ENCODE measurements at regions not wholly inside any gene's neighbourhood (a gene's known extent, or its start where the extent isn't known, plus 50 kb on each side); places are given as distances from the start of the nearest gene placed in this dataset.

DNA sequence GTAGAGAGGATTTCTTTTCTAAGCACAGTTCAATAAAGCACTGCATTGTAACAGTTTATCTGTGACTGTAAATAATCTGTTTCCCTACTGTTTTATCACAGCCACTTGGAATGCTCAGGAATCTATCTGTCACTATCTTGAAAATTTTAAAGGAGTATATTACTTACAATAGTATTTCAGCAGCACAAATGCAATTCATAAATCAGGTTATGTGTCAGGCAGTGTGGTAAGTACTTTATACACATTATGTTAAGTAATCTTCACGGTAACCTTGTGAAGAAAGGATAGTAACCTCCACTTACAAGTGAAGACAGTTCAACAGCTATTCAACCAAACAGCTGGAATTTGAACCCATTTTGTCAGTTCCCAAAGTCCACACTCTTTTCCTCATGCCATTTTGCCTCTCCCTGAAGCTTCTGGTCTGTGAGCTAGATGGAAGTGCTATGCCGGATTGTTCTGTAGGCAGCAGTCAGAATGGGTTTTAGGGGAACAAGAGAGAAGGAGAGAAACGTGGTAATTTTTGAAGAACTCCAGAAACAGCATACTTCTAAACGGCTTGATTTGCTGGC is 125.0 kb downstream of the KLF12 start:
- no peak overlapping the region for H3K4me3 ChIP-seq (replicated peaks; ENCODE audit: low read depth, low read length)
- no peaks in the 10 kb centered on the region; the same call in 1 of the 2 replicates for H3K36me3 ChIP-seq (ENCODE audit: control insufficient read depth, insufficient read depth, low read length)
- no peaks in the 10 kb centered on the region for H3K27me3 ChIP-seq (replicated peaks; ENCODE audit: control insufficient read depth, insufficient read depth, low read length)
- TF ChIP-seq, protein P1, sequence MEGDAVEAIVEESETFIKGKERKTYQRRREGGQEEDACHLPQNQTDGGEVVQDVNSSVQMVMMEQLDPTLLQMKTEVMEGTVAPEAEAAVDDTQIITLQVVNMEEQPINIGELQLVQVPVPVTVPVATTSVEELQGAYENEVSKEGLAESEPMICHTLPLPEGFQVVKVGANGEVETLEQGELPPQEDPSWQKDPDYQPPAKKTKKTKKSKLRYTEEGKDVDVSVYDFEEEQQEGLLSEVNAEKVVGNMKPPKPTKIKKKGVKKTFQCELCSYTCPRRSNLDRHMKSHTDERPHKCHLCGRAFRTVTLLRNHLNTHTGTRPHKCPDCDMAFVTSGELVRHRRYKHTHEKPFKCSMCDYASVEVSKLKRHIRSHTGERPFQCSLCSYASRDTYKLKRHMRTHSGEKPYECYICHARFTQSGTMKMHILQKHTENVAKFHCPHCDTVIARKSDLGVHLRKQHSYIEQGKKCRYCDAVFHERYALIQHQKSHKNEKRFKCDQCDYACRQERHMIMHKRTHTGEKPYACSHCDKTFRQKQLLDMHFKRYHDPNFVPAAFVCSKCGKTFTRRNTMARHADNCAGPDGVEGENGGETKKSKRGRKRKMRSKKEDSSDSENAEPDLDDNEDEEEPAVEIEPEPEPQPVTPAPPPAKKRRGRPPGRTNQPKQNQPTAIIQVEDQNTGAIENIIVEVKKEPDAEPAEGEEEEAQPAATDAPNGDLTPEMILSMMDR (IDR thresholded peaks at IDR 0.05; ENCODE audit: insufficient read depth, low read length, poor library complexity, severe bottlenecking): no peak
- DNase-seq (ENCODE audit: extremely low read depth, insufficient read length): no peak

DNA sequence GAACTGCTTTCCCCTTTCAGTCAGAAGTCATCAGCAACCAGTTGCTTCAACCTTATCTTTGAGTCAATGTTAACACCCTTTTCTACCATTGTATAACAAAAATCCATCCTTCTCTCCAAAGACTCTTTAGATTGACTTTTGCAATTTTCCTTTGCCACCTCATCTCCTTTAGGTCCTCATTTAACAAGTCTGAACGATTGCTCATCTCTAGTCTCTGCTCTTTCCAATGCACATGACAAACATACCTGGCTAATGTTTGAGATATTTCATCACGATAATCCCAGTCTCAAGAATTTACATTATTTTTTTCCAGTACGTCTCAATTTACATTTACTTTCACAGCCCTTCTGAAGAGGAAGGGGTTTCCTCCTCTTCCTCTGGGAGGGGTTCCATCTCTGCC is 127.5 kb downstream of the KLF12 start:
- Histone ChIP-seq H3K36me3 (ENCODE audit: control insufficient read depth, insufficient read depth, low read length) (no peaks in the 10 kb centered on the region; the same call in 1 of the 2 replicates), H3K4me3 (replicated peaks; ENCODE audit: low read depth, low read length) (no peak overlapping the region), H3K27me3 (replicated peaks; ENCODE audit: control insufficient read depth, insufficient read depth, low read length) (no peaks in the 10 kb centered on the region)
- TF ChIP-seq, protein P1 (IDR thresholded peaks at IDR 0.05; ENCODE audit: insufficient read depth, low read length, poor library complexity, severe bottlenecking): no peak
- DNase-seq (ENCODE audit: extremely low read depth, insufficient read length): no peak

DNA sequence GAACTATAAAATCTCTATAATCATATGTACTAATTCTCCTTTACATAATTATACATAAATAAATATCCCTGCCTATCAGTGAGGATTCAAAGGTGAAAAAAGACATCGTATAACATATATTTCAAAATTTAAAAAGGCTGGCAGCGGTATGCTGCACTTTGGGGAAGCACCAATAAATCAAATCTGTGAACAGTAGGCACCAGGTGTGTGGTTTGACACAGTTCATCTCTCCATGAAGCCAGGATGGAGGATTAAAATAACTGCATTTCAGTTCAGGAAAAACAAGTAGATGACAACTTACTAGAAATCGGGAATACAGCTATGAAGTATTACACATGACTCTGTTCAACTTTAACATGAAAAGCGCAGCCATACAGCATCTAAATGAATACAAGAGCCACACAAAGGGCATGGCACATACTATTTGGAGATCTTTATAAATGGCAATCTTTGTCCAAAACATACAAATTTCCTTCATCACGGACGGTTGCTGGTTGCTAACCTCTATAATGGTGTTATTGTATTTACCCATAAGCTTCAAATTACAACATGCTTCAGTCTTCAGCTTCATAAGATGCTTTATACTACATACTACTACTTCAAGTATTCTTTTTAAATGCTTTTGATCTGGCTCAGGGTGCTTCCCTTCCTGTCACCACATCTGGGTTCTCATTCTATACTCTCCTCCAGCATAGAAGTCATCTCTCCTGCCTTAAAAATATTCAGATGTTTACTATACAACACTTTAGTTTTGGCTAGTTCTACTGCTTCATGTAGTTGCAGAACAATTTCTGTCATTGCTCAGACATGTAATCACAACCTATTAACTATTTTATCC is 128.7 kb downstream of the KLF12 start:
- TF ChIP-seq, protein P1 (IDR thresholded peaks at IDR 0.05; ENCODE audit: insufficient read depth, low read length, poor library complexity, severe bottlenecking): no peak
- Histone ChIP-seq H3K4me3 (replicated peaks; ENCODE audit: low read depth, low read length) (no peak overlapping the region), H3K36me3 (ENCODE audit: control insufficient read depth, insufficient read depth, low read length) (no peaks in the 10 kb centered on the region; the same call in 1 of the 2 replicates), H3K27me3 (replicated peaks; ENCODE audit: control insufficient read depth, insufficient read depth, low read length) (no peaks in the 10 kb centered on the region)
- no peak for DNase-seq (ENCODE audit: extremely low read depth, insufficient read length)

DNA sequence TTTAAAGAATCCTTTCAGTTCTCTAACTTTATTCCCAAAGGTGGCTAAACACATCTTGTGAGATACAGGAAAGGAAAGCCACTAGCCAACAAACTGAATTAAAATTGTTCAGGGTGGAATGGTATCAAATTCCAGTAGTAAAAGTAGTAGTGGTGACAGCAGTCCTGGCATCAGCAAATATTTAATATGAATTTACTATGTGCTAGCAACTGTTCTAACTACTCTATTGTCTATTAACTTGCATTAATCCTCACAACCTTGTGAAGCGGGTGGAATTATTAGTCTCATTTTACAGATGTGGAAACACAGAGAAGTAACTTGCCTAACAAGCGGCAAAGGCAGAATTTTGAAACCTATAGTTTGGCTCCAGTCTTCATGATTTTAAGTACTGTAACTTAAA is 130.1 kb downstream of the KLF12 start:
- no peak overlapping the region for H3K4me3 ChIP-seq (replicated peaks; ENCODE audit: low read depth, low read length)
- DNase-seq (ENCODE audit: extremely low read depth, insufficient read length): no peak

DNA sequence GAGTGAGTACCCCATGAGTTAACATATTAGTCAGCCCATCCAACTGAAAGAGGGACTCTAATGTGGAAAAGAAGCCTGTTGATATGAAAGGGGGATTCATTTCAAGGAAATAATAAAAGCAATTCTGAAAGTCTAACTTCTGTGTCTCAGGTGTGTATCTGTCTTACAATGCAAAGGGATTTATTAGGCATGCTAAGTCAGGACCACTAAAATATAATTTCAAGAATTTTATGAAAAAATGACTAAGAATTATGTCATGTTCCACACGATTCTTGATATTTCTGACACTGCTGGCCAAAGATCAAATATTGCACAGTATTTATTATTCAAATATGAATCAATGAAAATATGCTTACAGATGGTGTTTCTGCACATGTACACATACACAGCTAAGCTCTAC is 130.8 kb downstream of the KLF12 start:
- TF ChIP-seq, protein P1 (IDR thresholded peaks at IDR 0.05; ENCODE audit: insufficient read depth, low read length, poor library complexity, severe bottlenecking): no peak
- Histone ChIP-seq H3K27me3 (replicated peaks; ENCODE audit: control insufficient read depth, insufficient read depth, low read length) (no peaks in the 10 kb centered on the region), H3K36me3 (ENCODE audit: control insufficient read depth, insufficient read depth, low read length) (no peaks in the 10 kb centered on the region), H3K4me3 (replicated peaks; ENCODE audit: low read depth, low read length) (no peak overlapping the region)
- DNase-seq (ENCODE audit: extremely low read depth, insufficient read length): no peak

More for the DNA sequence above, 130.1 kb downstream of the KLF12 start:
- TF ChIP-seq, protein P1 (IDR thresholded peaks at IDR 0.05; ENCODE audit: insufficient read depth, low read length, poor library complexity, severe bottlenecking): no peak
- H3K27me3 ChIP-seq (replicated peaks; ENCODE audit: control insufficient read depth, insufficient read depth, low read length): no peaks in the 10 kb centered on the region
- H3K36me3 ChIP-seq (ENCODE audit: control insufficient read depth, insufficient read depth, low read length): no peaks in the 10 kb centered on the region
